Vagina (tissue), 2 donors: ENCODE measurements at regions not wholly inside any gene's neighbourhood (a gene's known extent, or its start where the extent isn't known, plus 50 kb on each side); places are given as distances from the start of the nearest gene placed in this dataset.

Experiments used
- DNase-seq, 2 donors: peaks; one replicate each; pipeline ENCODE4 v3.0.0-alpha.2; 2017; ENCODE audit errors: extremely low spot score in 2 of 2
- H3K27ac ChIP-seq: fragments of 200-600 bp; sonication (generic); one replicate; pipeline ENCODE4 v1.5.1; 2019
- H3K27me3 ChIP-seq: fragments of 200-600 bp; sonication (generic); one replicate; pipeline ENCODE4 v1.5.1; 2019
- H3K36me3 ChIP-seq, 2 donors: fragments of 200-600 bp; sonication (generic); one replicate each; pipeline ENCODE4 v1.5.1; 2017 to 2019
- H3K4me1 ChIP-seq: fragments of 200-600 bp; sonication (generic); one replicate; pipeline ENCODE4 v1.5.1; 2019
- H3K4me3 ChIP-seq, 2 donors: fragments of 200-600 bp; sonication (generic); 1 replicate in 1 of 2; 2 replicates in 1 of 2; pipeline ENCODE4 v1.5.1; 2016 to 2019
- H3K9me3 ChIP-seq: fragments of 200-600 bp; sonication (generic); one replicate; pipeline ENCODE4 v1.5.1; 2019
- CTCF ChIP-seq, 3 experiments: fragments of 450-650 bp in 2 of 3; fragments of 200-600 bp in 1 of 3; sonication (generic) in 1 of 3; IDR thresholded peaks; one replicate each; pipeline ENCODE4 v1.5.1; 2017 to 2019; ENCODE audit warnings: antibody characterized with exemption in 3 of 3, mild to moderate bottlenecking in 2 of 3, moderate library complexity in 2 of 3
- POLR2A ChIP-seq, 2 donors: fragments of 450-650 bp; IDR thresholded peaks; one replicate each; pipeline ENCODE4 v1.6.1; 2017; ENCODE audit warnings: antibody characterized with exemption in 2 of 2, mild to moderate bottlenecking in 2 of 2, moderate library complexity in 2 of 2
- POLR2AphosphoS5 ChIP-seq, 2 donors: sonication (generic); formaldehyde crosslinking; IDR thresholded peaks; one replicate each; pipeline ENCODE4 v1.9.0; 2017; ENCODE audit warnings: antibody characterized with exemption in 2 of 2, mild to moderate bottlenecking in 2 of 2, low read depth in 1 of 2; ENCODE audit not compliant: insufficient read depth in 1 of 2
- intact Hi-C: fragments of 100-400 bp; cut with DNase I; formaldehyde crosslinking; loops from one replicate; pipeline ENCODE4 v1.15.1; 2023

- H3K4me1 ChIP-seq = no peaks in the 10 kb centered on the region
- no peaks in the 10 kb centered on the region for H3K9me3 ChIP-seq
- H3K4me3 ChIP-seq = no peak overlapping the region
- intact Hi-C loops = no loop called here
- H3K27me3 ChIP-seq = no peaks in the 10 kb centered on the region
- DNase-seq = no peak
- H3K27ac ChIP-seq = no peak overlapping the region
- H3K36me3 ChIP-seq = no peaks in the 10 kb centered on the region
- TF ChIP-seq CTCF (IDR thresholded peaks at IDR 0.05) (no peak), POLR2A (IDR thresholded peaks at IDR 0.05) (no peak), POLR2AphosphoS5 (IDR thresholded peaks at IDR 0.05; ENCODE audit: insufficient read depth in 1 of 2, low read depth in 1 of 2) (no peak)
These were observed 629.4 kb downstream of the TSN start for GRCh38 chr2:122384768-122385333.

- TF ChIP-seq POLR2AphosphoS5 (IDR thresholded peaks at IDR 0.05; ENCODE audit: insufficient read depth in 1 of 2, low read depth in 1 of 2) = no peak
- no peak for TF ChIP-seq CTCF (IDR thresholded peaks at IDR 0.05)
- TF ChIP-seq POLR2A (IDR thresholded peaks at IDR 0.05) = no peak
- intact Hi-C loops = no loop called here
- H3K4me1 ChIP-seq = no peaks in the 10 kb centered on the region
- no peak overlapping the region for H3K4me3 ChIP-seq
- H3K36me3 ChIP-seq = no peaks in the 10 kb centered on the region
- no peaks in the 10 kb centered on the region for H3K9me3 ChIP-seq
- DNase-seq = no peak
- H3K27me3 ChIP-seq = no peaks in the 10 kb centered on the region
- no peak overlapping the region for H3K27ac ChIP-seq
These were observed 632.8 kb downstream of the TSN start for GRCh38 chr2:122388208-122388607.

- no peak overlapping the region for H3K27ac ChIP-seq
- no peak for TF ChIP-seq POLR2A (IDR thresholded peaks at IDR 0.05)
- no peak for TF ChIP-seq CTCF (IDR thresholded peaks at IDR 0.05)
- TF ChIP-seq POLR2AphosphoS5 (IDR thresholded peaks at IDR 0.05; ENCODE audit: insufficient read depth in 1 of 2, low read depth in 1 of 2) = no peak
- H3K36me3 ChIP-seq = no peaks in the 10 kb centered on the region
- intact Hi-C loops = no loop called here
- H3K4me1 ChIP-seq = no peaks in the 10 kb centered on the region
- no peak overlapping the region for H3K4me3 ChIP-seq
- DNase-seq = no peak
- H3K9me3 ChIP-seq = no peaks in the 10 kb centered on the region
- no peaks in the 10 kb centered on the region for H3K27me3 ChIP-seq
These were observed 634.2 kb downstream of the TSN start for GRCh38 chr2:122389694-122390093.

GRCh38 chr2:122390406-122390805, 635.0 kb downstream of the TSN start:
- DNase-seq = no peak
- H3K4me3 ChIP-seq = no peak overlapping the region
- no peaks in the 10 kb centered on the region for H3K9me3 ChIP-seq
- H3K4me1 ChIP-seq = no peaks in the 10 kb centered on the region
- H3K27me3 ChIP-seq = no peaks in the 10 kb centered on the region
- no peak for TF ChIP-seq CTCF (IDR thresholded peaks at IDR 0.05)
- no peak for TF ChIP-seq POLR2AphosphoS5 (IDR thresholded peaks at IDR 0.05; ENCODE audit: insufficient read depth in 1 of 2, low read depth in 1 of 2)
- TF ChIP-seq POLR2A (IDR thresholded peaks at IDR 0.05) = no peak
- no peak overlapping the region for H3K27ac ChIP-seq
- intact Hi-C loops = no loop called here
- H3K36me3 ChIP-seq = no peaks in the 10 kb centered on the region

GRCh38 chr2:122391726-122392125, 636.3 kb downstream of the TSN start:
- H3K4me3 ChIP-seq = no peak overlapping the region
- DNase-seq = no peak

More at GRCh38 chr2:122391726-122392125, 636.3 kb downstream of the TSN start:
- no peaks in the 10 kb centered on the region for H3K36me3 ChIP-seq
- no peaks in the 10 kb centered on the region for H3K9me3 ChIP-seq
- intact Hi-C loops = no loop called here
- H3K27me3 ChIP-seq = no peaks in the 10 kb centered on the region
- H3K27ac ChIP-seq = no peak overlapping the region
- no peak for TF ChIP-seq POLR2AphosphoS5 (IDR thresholded peaks at IDR 0.05; ENCODE audit: insufficient read depth in 1 of 2, low read depth in 1 of 2)
- TF ChIP-seq CTCF (IDR thresholded peaks at IDR 0.05) = no peak
- no peak for TF ChIP-seq POLR2A (IDR thresholded peaks at IDR 0.05)
- H3K4me1 ChIP-seq = no peaks in the 10 kb centered on the region
